ENCODE measurements at regions not wholly inside any gene's neighbourhood (a gene's known extent, or its start where the extent isn't known, plus 50 kb on each side); places are given as distances from the start of the nearest gene placed in this dataset.

GRCh38 chr2:236703373-236703709 lies 133.7 kb downstream of the ACKR3 start:
- Histone ChIP-seq H2AFZ (ENCODE audit: low read length) (no peak overlapping the region), H3K4me2 (ENCODE audit: low read depth, low read length) (no peak overlapping the region), H3K9me3 (ENCODE audit: low read length) (no peaks in the 10 kb centered on the region), H3K27me3 (ENCODE audit: control insufficient read depth in 1 of 2, insufficient read depth in 2 of 2, low read length in 2 of 2) (peaks cover 0 to 10% of the 10 kb centered on the region in 2 experiments; a peak in 2 of 5 replicates), H3K4me1 (ENCODE audit: insufficient read depth, low read length) (no peaks in the 10 kb centered on the region), H3K4me3 (replicated peaks in 1 of 3; ENCODE audit: insufficient read depth in 1 of 3, low read depth in 2 of 3, low read length in 3 of 3) (no peak overlapping the region), H4K20me1 (ENCODE audit: insufficient read depth, low read length) (no peaks in the 10 kb centered on the region), H3K27ac (ENCODE audit: extremely low read length, insufficient read depth, low read length) (no peak overlapping the region), H3K9ac (ENCODE audit: insufficient read depth, low read depth, low read length) (no peak overlapping the region), H3K79me2 (ENCODE audit: insufficient read depth, low read length) (no peaks in the 10 kb centered on the region), H3K36me3 (replicated peaks in 1 of 2; ENCODE audit: control insufficient read depth in 1 of 2, insufficient read depth in 2 of 2, low read length in 2 of 2) (no peaks in the 10 kb centered on the region)
- ChIA-PET CTCF (ENCODE audit: low intra/inter-chr PET ratio, low total read pairs) (no interaction called here), POLR2A (no interaction called here)
- in situ Hi-C loops (cut with HindIII; ENCODE audit: extremely low pct_ligation_motif_present, low pct_unique_long_range_greater_than_20kb), result no loop called here
- 53% methylated on average over 2 of the region's 2 CpGs for WGBS (ENCODE audit: low lambda C conversion rate)
- FAIRE-seq, result no peak
- no peak for DNase-seq (ENCODE audit: low spot score)
- no TSS peak for BruUV-seq (replicated peaks)
- no peak for ATAC-seq
- intact Hi-C loops (cut with micrococcal nuclease; ENCODE audit: unreplicated experiment), result no loop called here
- TF ChIP-seq ZKSCAN1 (IDR thresholded peaks at IDR 0.05; ENCODE audit: low read length) (no peak), ZNF619 (CRISPR knock-in tag; IDR thresholded peaks at IDR 0.05) (no peak), ZNF703 (CRISPR knock-in tag; IDR thresholded peaks at IDR 0.05; ENCODE audit: borderline replicate concordance) (no peak), RELA (CRISPR knock-in tag; IDR thresholded peaks at IDR 0.05) (no peak), SOX6 (IDR thresholded peaks at IDR 0.05) (no peak), SOX6 (CRISPR knock-in tag; IDR thresholded peaks at IDR 0.05) (no peak), GPN1 (CRISPR knock-in tag; IDR thresholded peaks at IDR 0.05; ENCODE audit: borderline replicate concordance) (no peak), MTF2 (CRISPR knock-in tag; IDR thresholded peaks at IDR 0.05; ENCODE audit: borderline replicate concordance) (no peak), ZBTB25 (CRISPR knock-in tag; IDR thresholded peaks at IDR 0.05) (no peak), ELF3 (CRISPR knock-in tag; IDR thresholded peaks at IDR 0.05) (no peak), GATA4 (IDR thresholded peaks at IDR 0.05; ENCODE audit: borderline replicate concordance, low read depth) (no peak), RFX3 (CRISPR knock-in tag; IDR thresholded peaks at IDR 0.05) (no peak), RAD51 (IDR thresholded peaks at IDR 0.05; ENCODE audit: borderline replicate concordance) (no peak)

Data from HepG2 (cell line).